Right renal pelvis (tissue), 4 donors: ENCODE measurements at regions not wholly inside any gene's neighbourhood (a gene's known extent, or its start where the extent isn't known, plus 50 kb on each side); places are given as distances from the start of the nearest gene placed in this dataset.

Experiments
- DNase-seq, 4 donors: peaks; one replicate each; pipeline ENCODE4 v3.0.0-alpha.2; 2013; ENCODE audit warnings: low read depth in 4 of 4, low spot score in 3 of 4, missing footprints in 1 of 4

DNA sequence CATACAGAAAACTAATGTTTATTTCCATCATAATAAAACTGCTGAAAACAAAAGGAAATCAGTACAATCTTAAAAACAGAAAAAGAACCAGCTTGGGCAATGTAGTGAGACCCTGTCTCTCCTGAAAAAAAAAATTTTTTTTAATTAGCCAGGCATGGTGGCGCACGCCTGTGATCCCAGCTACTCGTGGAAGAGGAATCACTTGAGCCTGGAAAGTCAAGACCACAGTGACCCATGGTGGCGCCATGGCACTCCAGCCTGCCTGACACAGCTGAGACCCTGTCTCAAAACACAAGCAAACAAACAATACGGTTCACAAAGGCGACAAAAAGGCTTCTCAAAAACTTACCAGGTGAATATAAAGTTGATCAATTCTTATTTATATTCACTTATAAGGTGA lies 289.7 kb downstream of the BRD1 start:
- DNase-seq: no peak

DNA sequence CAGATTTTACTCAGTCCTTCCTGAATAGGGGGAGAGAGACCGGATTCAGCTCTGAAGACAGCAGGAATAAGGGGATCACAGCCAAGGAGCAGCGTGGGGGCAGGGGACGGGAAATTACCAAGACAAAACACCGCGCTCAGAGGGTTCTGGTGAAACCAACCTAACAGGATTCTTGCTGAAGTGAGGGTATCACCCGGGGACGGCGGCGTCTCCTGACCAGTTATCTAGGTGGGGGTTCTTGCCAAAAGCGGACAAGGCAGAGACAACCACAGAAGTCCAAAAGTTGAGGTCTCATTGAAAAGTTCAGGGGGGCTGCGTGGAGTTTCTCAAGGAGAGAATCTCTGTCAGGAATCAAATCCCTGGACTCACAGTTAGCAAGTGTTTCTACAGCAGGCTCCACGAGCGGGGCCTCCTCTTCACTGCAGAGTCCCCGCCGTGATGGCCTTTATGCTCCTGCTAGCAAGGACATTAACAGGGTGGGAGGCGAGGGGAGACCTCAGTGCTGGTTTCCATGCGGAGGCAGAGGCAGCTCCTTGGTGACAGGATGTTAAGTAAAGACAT lies 291.0 kb downstream of the BRD1 start:
- DNase-seq: no peak

DNA sequence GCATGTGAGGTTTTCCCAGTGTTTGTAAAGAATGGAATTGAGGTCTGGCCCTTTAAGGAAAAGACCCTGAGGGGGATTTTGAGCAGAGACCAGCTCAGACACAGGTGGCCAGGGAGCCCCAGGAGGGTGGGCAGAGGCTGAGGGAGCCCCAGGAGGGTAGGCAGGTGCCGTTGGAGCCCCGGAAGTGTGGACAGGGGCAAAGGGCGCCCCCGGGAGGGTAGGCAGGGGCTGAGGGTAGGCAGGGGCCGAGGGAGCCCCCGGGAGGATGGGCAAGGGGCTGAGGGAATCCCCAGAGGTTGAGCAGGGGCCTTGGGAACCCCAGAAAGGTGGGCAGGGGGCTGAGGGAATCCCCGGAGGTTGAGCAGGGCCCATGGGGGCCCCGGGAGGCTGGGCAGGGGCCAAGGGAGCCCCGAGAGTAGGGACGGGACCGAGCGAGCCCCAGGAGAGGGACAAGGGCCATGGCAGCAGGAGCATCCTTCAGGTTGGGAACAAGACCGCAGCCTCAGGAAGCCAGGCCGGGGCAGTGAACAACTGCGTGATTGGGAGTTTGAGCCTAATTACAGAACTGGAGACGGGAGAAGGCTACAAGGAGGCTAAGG lies 292.0 kb downstream of the BRD1 start:
- DNase-seq: no peak

DNA sequence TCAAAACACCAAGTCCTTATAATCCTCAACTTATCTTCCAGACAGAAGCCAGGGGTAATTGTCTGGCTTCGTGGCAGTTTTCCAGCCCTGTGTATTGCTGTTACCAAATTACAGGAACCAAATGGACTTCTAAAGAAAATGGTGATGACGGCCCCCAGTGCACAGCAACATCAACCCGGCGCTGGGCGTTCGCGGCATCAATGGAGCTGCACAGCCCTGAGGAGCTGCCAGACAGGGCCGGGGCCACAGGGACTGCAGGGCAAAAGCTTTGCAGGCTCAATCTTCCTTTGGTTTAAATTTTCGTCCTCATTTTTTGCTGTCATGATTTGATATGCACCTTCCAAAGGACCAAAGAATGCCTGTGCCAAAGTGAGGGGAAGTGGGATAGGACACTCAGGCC lies 292.5 kb downstream of the BRD1 start:
- DNase-seq: no peak

DNA sequence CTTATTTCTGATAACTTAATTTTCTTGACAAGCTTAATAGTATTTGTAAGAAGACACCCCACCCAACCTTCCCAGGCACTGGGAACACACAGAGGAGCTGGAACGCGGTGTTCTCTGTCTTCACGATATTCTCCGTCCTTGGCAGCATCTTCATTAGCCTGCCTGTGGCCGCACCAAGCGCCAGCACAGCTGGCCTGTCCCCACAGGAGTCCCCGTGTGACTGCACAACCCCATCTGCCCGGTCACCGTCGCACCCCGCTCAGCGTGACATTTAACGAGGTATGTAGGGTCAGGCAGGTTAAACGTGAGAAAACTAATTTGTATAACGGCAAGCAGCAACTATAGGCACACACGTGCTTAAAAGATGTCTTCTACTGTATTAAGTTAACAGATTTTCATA lies 293.3 kb downstream of the BRD1 start:
- DNase-seq: no peak

DNA sequence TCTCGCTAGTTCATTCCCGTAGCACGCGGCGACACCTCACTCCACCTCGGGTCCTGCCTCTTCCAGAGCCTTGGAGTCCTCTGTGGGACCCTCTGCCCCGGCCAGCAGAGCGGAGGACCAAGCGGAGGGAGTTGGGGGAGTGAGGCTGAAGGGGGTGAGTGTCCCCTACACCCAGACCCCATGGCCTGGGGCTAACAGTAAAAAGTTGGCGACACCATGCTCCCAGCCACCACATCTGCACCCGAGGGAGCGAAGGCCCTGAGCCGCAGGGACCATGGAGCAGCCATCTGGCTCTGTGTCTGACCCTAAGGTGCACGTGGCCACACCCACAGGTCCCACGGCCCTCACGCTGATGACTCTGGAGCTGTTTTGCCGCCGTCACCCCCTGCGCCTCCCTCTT lies 293.8 kb downstream of the BRD1 start:
- no peak for DNase-seq

DNA sequence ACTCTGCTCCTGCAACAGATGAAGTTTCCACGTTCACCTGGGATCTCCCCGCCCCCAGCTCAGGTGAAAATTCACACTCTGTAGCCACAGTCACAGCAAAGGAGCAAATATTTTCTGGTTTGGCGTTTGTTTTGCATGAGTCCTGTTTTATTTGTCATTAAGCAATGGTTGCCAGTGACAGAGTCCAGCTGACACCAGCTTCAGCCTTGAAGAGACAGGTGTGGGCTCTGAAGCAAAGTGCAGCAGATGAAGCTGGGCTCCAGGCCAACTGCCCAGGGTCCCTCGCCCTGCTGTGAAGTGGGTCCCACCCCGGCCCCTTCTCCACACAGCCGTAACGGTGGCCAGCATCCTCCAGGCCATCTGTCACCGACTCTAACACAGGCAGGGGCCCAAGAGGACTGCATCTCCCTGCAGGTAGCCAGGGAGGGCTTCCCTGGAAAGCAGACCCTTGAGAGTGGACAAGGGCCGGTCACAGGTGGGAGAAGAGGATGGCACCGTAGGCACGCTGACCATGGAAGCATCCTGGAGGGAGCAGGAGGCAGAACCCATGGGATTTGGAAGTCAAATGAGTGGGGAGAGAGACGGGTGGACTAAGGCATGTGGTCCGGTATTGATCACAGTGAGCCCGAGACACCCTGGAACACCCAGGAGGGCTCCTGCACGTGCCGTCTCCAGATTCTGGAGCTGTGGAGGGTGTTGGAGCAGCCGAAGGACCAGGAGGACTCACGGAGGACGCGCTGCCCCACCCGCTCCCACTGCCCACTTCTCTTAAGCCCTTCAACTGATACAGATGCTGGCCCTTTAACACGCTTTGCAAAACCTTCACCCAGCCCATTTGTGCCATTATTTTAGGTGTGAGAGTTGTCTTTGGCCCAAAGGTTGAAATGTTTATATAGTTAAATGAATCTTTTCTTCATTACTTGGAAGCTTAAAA lies 294.5 kb downstream of the BRD1 start:
- no peak for DNase-seq

DNA sequence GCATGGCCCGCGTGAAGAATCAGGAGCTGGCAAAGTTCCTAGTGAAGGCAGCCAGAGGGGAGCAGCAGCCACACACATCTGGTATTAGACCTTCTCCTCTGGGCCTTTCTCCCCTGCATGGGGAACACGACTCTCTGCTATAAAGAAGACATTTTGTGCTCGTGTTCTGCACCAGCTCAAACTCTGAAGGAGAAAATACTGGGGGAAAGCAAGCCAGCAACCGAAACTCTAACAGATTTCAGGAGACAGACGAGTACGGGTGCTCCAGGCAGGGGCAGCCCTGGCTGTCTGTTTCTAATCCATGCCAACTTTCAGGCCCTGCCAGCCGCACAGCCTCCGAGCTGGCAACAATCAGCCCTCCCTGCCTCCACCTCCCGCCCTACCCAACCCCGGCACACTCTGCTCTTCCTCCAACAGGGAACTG lies 296.3 kb downstream of the BRD1 start:
- no peak for DNase-seq

DNA sequence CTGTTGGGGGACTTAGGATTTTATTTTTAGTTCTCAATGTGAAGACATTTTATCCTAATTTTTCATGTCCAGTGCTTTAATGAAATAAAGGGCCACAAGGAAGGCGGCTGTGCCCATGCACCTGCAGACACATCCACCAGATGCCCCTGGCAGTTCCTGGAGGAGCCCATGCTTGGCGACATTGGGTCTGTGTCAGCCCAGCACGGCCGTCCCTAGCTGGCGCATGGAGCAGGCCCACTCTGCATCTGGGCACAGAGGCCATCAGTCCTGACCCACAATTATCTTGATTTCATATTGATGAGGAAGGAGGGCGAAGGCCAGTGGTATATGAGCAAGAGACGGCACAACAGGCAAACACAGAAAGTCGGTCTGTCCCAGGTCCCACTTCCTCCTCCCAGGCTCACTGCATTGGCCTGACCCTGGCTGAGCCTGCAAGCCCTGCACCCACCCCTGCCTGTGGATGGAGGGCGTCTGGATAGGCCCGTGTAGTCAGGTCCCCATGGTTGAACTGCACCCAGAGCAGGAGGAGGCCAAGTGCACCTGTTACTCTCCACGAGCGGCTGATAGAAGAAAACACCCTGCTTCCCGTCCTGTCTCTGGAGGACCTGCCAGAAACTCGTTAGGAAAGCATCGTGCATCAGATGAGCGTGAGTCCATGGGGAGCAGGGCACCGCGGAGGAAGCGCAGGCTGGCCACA lies 296.9 kb downstream of the BRD1 start:
- no peak for DNase-seq

DNA sequence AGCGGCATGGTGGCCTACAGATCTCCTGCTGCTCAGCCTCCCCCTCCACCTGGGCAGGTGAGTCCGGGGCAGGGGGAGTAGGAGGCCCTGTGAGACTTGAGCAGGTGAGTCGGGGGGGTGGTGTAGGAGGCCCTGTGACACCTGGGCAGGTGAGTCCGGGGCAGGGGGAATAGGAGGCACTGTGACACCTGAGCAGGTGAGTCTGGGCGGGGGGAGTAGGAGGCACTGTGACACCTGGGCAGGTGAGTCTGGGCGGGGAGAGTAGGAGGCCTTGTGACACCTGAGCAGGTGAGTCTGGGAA lies 299.3 kb downstream of the BRD1 start:
- no peak for DNase-seq

DNA sequence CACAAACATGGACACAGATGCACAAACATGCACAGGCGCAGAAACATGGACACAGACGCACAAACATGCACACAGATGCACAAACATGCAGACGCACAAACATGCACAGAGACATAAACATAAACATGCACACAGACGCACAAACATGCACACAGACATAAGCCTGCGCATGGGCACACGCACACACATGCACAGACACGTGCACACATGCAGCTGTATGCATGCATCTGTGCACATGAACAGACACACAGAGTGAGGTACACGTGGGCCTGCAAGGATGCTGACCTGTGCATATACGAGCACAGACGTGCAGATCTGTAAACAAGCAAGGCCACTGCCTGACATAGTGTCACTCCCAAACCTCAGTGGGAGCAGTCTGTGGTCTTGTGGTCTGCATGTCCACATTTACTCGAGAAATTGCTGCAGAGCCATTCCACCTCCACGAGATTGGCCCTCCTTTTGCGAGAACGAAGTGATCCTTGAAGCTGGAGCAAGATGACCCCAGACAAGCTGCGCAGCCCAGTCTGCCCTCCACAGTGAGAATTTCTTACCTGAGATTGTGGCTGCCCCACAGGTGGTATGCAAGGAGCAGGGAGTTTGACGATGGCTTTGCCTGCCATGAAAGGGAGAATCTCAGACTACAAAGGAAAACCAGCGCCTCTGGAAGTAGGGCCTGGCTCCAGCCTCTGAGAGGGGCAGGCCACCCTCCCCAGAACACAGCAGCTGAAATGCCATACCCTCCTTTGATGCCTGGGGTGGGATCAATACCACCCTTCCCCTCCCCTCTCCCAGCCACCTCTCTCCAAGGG lies 299.9 kb downstream of the BRD1 start:
- no peak for DNase-seq

DNA sequence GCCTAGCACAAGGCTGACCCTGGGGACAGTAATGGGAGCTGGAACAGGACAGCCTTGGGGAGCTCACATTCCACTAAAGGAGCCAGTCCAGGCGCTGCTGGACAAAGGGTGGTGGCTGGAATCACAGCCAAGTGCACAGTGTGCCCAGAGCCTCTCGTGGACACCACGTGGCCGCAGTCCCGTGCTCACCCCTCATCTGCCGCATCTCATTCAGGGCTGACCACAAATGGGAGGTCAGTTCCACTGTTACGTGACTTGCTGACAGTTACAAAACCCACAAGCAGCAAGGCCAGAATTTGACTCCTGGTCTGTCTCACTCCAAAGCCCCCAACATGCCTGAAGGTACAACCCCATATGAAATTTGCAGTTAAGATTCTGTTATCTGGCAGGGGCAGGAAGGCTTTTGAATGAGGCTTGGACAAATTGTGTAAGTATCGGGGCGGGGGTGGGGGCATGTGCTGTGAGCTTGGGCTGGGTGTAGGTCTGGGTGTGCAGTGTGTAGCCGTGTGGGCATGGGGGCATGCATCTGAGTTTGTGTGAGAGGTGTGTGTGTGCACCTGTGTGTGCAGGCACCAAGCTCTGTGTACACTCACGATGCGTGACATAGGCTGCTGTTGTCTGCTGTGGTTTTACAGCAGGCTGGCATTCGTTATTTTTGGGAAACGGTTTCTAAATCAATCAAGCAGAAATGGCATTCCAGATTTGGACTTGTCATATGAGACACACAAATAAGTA lies 301.7 kb downstream of the BRD1 start:
- no peak for DNase-seq

DNA sequence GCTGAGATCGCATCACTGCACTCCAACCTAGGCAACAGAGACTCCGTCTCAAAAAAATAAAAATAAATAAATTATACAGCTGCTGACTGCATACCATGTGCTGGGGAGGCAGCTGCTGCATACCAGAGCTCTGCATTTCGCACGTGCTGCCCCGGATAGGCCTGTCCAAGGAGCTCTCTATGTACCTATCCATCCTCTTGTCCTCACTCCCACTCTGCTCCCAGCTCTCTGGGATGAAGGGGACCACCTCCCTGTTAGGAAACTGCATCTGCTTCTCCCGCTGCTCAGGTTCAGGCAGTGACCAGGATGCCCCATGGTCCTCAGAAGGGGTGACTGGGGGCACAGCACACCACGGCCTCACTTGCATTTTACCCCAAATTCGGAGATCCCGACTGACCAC lies 302.3 kb downstream of the BRD1 start:
- no peak for DNase-seq

DNA sequence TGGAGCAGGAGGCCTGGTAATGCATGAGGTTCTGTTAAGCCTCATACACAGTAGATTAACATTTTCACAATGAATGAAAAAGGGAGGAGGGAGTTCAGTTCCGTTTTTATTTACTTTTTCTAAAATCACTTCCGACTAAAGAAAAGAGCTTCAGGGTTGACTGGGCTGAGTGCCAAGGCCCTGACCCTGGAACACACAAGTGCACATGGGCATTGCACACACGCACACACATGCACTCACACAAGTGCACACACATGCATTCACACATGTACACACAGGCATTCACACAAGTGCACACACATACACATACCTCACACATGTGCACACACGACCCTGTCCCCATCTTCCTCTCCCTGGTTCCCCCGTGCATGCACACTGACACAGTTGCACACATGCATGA lies 303.3 kb downstream of the BRD1 start:
- no peak for DNase-seq

DNA sequence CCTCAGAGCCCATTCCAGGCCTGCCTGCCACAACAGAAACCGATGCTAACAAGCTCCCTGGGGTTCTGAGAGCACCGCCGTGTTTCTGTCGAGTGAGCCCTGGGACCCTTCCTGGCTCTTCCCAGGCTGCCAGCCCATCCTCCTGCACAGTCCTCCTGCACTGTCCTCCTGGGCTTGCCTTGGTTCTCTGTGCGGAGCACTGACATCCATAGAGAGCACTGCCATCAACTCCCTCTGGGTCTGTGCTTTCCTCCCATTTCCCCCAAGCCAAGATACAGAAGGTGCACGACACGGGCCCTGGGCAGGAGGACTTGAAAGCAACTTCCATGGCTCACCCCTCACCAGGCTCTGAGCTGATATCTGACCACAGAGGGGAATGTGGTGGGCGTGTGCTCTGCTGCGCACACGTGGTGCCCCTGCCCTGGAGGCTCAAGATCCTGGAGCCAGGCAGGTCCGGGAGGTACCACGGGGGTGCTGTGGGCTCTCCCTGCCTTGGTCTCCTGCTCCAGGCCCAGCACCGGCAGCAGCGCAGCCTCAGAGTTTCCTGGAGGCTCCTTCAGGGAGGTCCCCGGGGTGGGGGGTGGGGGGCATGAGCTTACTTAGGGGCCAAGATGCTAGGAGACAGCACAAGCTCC lies 304.2 kb downstream of the BRD1 start:
- DNase-seq: no peak

DNA sequence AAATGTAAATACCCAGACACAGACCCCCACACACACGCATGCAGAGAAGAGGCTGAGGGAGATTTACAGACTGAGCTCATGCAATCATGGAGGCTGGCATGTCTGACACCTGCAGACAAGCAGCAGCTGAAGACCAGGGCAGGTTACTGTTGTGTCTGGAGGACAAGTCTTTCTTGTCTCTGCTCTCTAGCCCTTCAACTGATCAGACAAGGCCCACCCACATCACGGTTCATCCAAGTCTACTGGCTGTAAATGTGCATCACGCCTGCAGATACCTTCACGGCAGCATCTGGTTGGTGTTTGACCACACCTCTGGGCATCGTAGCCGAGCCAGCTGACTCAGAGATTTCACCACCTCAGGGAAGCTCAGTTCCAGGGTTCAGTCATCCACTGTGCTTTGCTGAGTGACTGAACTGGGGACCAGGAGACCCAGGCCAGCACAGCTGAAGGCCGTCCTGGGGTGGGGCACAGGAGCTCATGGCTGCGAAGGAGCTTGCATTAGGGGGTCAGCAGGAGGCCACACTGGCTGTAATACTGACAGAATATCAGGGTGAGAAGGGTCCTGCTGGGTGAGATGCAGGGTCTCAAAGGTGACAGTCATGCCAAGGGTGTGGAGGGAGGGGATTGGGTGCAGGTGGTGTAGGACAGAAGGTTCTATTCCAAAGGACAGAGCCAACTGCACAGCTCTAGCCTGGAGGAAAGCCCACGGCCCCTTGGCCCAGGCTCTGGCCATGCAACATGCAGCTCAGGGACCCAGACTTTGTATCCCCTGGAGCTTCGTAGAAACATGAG lies 304.9 kb downstream of the BRD1 start:
- no peak for DNase-seq

DNA sequence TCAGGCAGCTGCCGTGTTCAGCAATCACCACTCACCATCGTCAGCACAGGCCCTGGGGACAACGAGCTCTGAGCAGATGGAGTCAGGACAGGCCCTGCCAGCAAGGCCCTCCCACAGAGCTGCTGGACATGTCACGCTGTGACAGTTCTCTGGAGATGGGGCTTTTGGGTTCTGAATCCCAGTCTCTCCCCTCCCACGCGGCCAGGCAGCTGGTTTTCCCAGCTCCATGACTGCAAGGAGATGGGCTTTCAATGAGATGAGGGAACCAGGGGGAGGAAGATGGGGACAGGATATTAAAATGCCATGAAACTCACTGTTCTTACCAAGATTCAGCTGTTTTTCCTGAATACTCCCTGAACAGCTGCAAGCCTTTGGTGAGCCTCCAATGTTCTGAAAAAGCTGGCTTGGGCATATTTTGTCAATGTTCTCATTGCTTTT lies 305.9 kb downstream of the BRD1 start:
- DNase-seq: no peak

DNA sequence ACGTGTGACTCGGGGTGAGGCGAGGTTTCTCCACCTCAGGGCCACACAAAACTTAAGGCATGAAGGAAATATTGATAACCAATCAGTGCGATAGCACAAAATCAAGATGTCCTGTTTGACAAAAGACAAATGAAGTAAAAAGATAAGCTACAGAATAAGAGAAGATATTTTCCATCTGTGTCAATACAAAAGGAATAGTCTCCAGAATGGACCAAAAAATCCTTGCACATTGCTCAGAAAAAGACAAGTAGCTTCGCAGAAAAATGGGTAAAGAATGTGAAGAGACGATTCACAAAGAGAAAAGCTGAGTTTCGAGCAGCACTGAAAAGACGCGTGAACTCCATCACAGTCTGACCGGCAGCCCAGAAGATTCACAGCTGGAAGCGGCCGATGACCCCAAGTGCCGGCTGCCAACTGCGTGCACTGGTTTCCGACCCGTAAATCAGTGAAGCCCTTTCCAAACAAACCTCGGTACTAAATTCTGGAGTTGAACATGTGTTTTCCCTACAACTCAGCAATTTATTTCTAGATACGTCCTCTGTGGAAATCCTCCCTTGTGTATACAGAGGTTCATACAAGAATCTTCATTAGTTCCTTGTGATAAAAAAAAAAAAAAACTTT lies 308.4 kb downstream of the BRD1 start:
- peak in 1 of 4 donors; percentile 28 for DNase-seq
